ENCODE measurements at regions not wholly inside any gene's neighbourhood (a gene's known extent, or its start where the extent isn't known, plus 50 kb on each side); places are given as distances from the start of the nearest gene placed in this dataset.

DNA sequence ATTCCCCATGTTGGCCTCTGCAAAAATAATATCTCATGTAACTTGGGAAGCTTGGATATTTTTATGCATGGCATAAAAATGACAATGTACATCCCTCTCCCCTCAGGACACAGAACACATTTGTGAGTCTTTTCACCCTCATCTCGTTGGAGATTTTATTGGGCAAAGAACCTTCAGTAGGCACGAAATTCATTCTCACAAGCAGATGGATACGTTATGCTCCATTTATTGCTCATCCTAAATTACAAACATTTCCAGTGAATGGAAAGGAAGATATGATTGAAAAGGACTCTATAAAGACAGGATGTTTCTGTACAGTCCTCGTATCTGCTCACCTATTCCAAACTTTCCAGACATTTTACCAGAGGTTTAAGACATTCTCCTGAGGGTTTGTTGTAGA lies 1175.8 kb downstream of the UQCRFS1 start:
- Histone ChIP-seq H3K27me3 (no peaks in the 10 kb centered on the region), H3K36me3 (no peaks in the 10 kb centered on the region), H3K4me1 (no peaks in the 10 kb centered on the region), H3K9me3 (no peaks in the 10 kb centered on the region), H3K27ac (no peak overlapping the region), H3K4me3 (no peak overlapping the region)
- DNase-seq: no peak
- WGBS, 2 donors: 40 to 50% methylated on average over 4 of the region's 4 CpGs
- TF ChIP-seq POLR2AphosphoS5 (IDR thresholded peaks at IDR 0.05): no peak
- TF ChIP-seq CTCF (IDR thresholded peaks at IDR 0.05): no peak
- no peak for TF ChIP-seq EP300 (IDR thresholded peaks at IDR 0.05)
- TF ChIP-seq POLR2A (IDR thresholded peaks at IDR 0.05): no peak
- intact Hi-C loops (cut with DNase I): no loop called here

DNA sequence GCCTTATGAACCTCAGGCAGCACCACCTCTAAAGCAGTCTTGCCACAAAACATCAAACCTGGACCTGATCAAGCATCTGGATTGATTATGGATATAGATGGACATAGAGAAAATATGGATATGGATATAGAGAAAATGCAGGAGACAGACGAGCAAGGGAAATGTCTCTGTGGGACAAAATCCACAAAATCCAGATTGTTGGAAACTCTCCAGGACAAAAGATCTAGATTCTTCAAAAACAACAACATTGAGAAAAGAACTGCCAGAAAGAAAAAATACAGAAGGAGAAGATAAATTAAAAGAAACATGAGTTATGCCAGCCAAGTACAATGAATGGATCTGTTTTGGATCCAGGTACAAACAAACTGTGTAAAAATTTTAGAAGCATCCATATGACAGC lies 1176.5 kb downstream of the UQCRFS1 start:
- Histone ChIP-seq H3K27me3 (no peaks in the 10 kb centered on the region), H3K4me3 (no peak overlapping the region), H3K9me3 (no peaks in the 10 kb centered on the region), H3K4me1 (no peaks in the 10 kb centered on the region), H3K27ac (no peak overlapping the region), H3K36me3 (no peaks in the 10 kb centered on the region)
- 82 to 83% methylated on average over 1 of the region's 1 CpG for WGBS, 2 donors
- no peak for TF ChIP-seq CTCF (IDR thresholded peaks at IDR 0.05)
- no peak for TF ChIP-seq POLR2A (IDR thresholded peaks at IDR 0.05)
- TF ChIP-seq EP300 (IDR thresholded peaks at IDR 0.05): no peak
- no peak for TF ChIP-seq POLR2AphosphoS5 (IDR thresholded peaks at IDR 0.05)
- no peak for DNase-seq
- intact Hi-C loops (cut with DNase I): no loop called here

DNA sequence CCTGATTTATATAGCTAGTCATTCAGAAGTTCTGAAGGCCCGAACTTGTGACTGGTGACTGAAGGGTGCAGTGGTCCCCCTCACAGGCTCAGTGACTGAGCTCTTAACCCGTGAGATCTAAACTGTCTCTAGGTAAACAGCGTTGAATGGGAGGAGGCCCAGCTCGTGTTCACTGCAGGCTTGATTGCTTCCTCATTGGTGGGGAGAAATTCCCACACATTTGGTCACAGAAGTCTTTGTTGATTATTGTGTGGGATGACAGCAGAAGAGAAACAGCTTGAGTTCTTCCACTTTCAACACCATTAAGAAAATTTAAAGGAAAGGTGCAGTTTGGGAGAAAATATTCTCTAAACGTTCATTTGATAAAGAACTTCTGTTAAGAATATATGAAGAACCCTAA lies 1178.0 kb downstream of the UQCRFS1 start:
- WGBS, 2 donors: 23 to 54% methylated on average over 5 of the region's 5 CpGs
- no peak overlapping the region for H3K27ac ChIP-seq
- no peaks in the 10 kb centered on the region for H3K27me3 ChIP-seq
- intact Hi-C loops (cut with DNase I): no loop called here
- no peak for DNase-seq
- no peaks in the 10 kb centered on the region for H3K9me3 ChIP-seq
- no peaks in the 10 kb centered on the region for H3K36me3 ChIP-seq
- no peak overlapping the region for H3K4me3 ChIP-seq
- TF ChIP-seq POLR2A (IDR thresholded peaks at IDR 0.05) (no peak), POLR2AphosphoS5 (IDR thresholded peaks at IDR 0.05) (no peak), EP300 (IDR thresholded peaks at IDR 0.05) (no peak), CTCF (IDR thresholded peaks at IDR 0.05) (no peak)
- no peaks in the 10 kb centered on the region for H3K4me1 ChIP-seq

GRCh38 chr19:28028881-28029444 lies 1184.0 kb downstream of the UQCRFS1 start:
- H3K4me1 ChIP-seq: no peaks in the 10 kb centered on the region
- WGBS, 2 donors: 12 to 30% methylated on average over 3 of the region's 3 CpGs

More at GRCh38 chr19:28028881-28029444, 1184.0 kb downstream of the UQCRFS1 start:
- no peak overlapping the region for H3K4me3 ChIP-seq
- no peak for DNase-seq
- no peaks in the 10 kb centered on the region for H3K9me3 ChIP-seq
- no peak overlapping the region for H3K27ac ChIP-seq
- intact Hi-C loops (cut with DNase I): no loop called here
- no peak for TF ChIP-seq CTCF (IDR thresholded peaks at IDR 0.05)
- no peak for TF ChIP-seq POLR2A (IDR thresholded peaks at IDR 0.05)
- TF ChIP-seq POLR2AphosphoS5 (IDR thresholded peaks at IDR 0.05): no peak
- H3K36me3 ChIP-seq: no peaks in the 10 kb centered on the region
- H3K27me3 ChIP-seq: no peaks in the 10 kb centered on the region

All from sigmoid colon (tissue), 6 donors.